ENCODE measurements at regions not wholly inside any gene's neighbourhood (a gene's known extent, or its start where the extent isn't known, plus 50 kb on each side); places are given as distances from the start of the nearest gene placed in this dataset.

GRCh38 chr13:104426435-104426834 is 1360.2 kb upstream of the SLC10A2 start:
- DNase-seq (ENCODE audit: extremely low read depth, insufficient read length), result no peak
- H3K4me3 ChIP-seq (replicated peaks; ENCODE audit: low read depth, low read length), result no peak overlapping the region
- H3K27me3 ChIP-seq (replicated peaks; ENCODE audit: control insufficient read depth, insufficient read depth, low read length), result no peaks in the 10 kb centered on the region
- TF ChIP-seq CTCF (IDR thresholded peaks at IDR 0.05; ENCODE audit: insufficient read depth, low read length, poor library complexity, severe bottlenecking), result no peak
- no peaks in the 10 kb centered on the region for H3K36me3 ChIP-seq (ENCODE audit: control insufficient read depth, insufficient read depth, low read length)

DNA sequence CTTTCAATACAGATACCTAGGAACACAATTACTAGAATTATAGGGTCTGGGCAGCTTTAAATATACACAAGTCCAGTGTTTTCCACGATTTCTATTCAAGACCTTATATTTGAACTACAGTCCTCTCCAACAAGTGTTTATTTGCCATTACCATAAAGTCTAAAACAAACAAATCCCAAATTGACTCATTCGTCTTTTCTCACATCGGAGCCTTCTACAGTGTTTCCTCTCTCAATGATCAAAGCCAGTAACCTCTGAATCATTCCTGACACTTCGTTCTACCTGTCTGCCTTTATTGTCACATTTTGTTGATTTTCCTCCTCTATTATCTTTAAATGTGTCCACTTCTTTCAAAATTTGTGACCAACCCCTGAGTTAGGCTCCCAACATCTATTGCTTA is 1356.5 kb upstream of the SLC10A2 start:
- Histone ChIP-seq H3K27me3 (replicated peaks; ENCODE audit: control insufficient read depth, insufficient read depth, low read length) (no peaks in the 10 kb centered on the region), H3K4me3 (replicated peaks; ENCODE audit: low read depth, low read length) (no peak overlapping the region), H3K36me3 (ENCODE audit: control insufficient read depth, insufficient read depth, low read length) (no peaks in the 10 kb centered on the region)
- DNase-seq (ENCODE audit: extremely low read depth, insufficient read length), result no peak
- TF ChIP-seq CTCF (IDR thresholded peaks at IDR 0.05; ENCODE audit: insufficient read depth, low read length, poor library complexity, severe bottlenecking), result no peak

DNA sequence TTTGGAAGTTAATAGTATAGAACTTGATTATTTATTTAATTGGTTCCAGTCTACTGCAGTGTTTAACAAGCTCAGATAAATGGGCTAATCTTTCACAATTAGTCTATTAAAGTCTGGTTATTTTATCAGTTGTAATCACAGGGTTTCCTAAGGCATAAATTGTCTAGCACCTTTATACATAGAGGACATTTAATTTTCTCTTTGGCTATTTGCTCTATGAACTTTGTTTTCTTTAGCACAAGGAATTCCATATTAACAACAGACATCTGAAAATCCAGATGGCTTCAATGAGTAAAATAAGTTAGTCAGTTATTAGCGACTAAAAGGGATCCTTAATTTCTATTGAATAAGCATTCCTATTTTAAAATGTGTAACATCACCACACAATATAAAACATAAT is 1350.8 kb upstream of the SLC10A2 start:
- no peak for TF ChIP-seq CTCF (IDR thresholded peaks at IDR 0.05; ENCODE audit: insufficient read depth, low read length, poor library complexity, severe bottlenecking)

GRCh38 chr13:104414771-104415170 is 1348.6 kb upstream of the SLC10A2 start:
- Histone ChIP-seq H3K27me3 (replicated peaks; ENCODE audit: control insufficient read depth, insufficient read depth, low read length) (no peaks in the 10 kb centered on the region), H3K4me3 (replicated peaks; ENCODE audit: low read depth, low read length) (no peak overlapping the region), H3K36me3 (ENCODE audit: control insufficient read depth, insufficient read depth, low read length) (no peaks in the 10 kb centered on the region)
- DNase-seq (ENCODE audit: extremely low read depth, insufficient read length), result no peak
- TF ChIP-seq CTCF (IDR thresholded peaks at IDR 0.05; ENCODE audit: insufficient read depth, low read length, poor library complexity, severe bottlenecking), result no peak

More for the DNA sequence above, 1350.8 kb upstream of the SLC10A2 start:
- no peak for DNase-seq (ENCODE audit: extremely low read depth, insufficient read length)
- H3K4me3 ChIP-seq (replicated peaks; ENCODE audit: low read depth, low read length), result no peak overlapping the region
- H3K27me3 ChIP-seq (replicated peaks; ENCODE audit: control insufficient read depth, insufficient read depth, low read length), result no peaks in the 10 kb centered on the region
- no peaks in the 10 kb centered on the region for H3K36me3 ChIP-seq (ENCODE audit: control insufficient read depth, insufficient read depth, low read length)

DNA sequence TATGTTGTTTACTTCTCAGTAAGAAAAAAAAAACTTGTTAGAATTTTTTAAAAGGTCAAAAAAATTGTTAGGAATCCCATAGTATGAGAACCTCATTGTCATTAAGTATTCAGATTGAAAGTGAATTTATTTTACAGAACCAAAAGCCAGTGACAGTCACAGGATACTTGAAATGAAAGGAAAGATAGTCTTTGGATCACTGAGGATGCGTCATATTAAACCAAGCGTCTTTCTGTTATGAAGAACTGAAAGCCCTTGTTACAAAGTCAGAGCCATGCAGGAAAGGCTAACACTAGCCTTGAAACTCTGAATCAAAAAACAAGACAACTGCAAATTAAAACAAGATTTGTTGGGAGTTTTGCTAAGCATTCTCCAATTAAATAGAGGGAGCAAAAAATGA is 1348.0 kb upstream of the SLC10A2 start:
- Histone ChIP-seq H3K27me3 (replicated peaks; ENCODE audit: control insufficient read depth, insufficient read depth, low read length) (no peaks in the 10 kb centered on the region), H3K4me3 (replicated peaks; ENCODE audit: low read depth, low read length) (no peak overlapping the region), H3K36me3 (ENCODE audit: control insufficient read depth, insufficient read depth, low read length) (no peaks in the 10 kb centered on the region)
- no peak for DNase-seq (ENCODE audit: extremely low read depth, insufficient read length)
- TF ChIP-seq CTCF (IDR thresholded peaks at IDR 0.05; ENCODE audit: insufficient read depth, low read length, poor library complexity, severe bottlenecking), result no peak

- Histone ChIP-seq H3K36me3 (ENCODE audit: control insufficient read depth, insufficient read depth, low read length) (no peaks in the 10 kb centered on the region), H3K4me3 (replicated peaks; ENCODE audit: low read depth, low read length) (no peak overlapping the region), H3K27me3 (replicated peaks; ENCODE audit: control insufficient read depth, insufficient read depth, low read length) (no peaks in the 10 kb centered on the region)
- no peak for TF ChIP-seq CTCF (IDR thresholded peaks at IDR 0.05; ENCODE audit: insufficient read depth, low read length, poor library complexity, severe bottlenecking)
- no peak for DNase-seq (ENCODE audit: extremely low read depth, insufficient read length)
Observed at GRCh38 chr13:104411141-104411765, 1345.0 kb upstream of the SLC10A2 start.
